ENCODE measurements at regions not wholly inside any gene's neighbourhood (a gene's known extent, or its start where the extent isn't known, plus 50 kb on each side); places are given as distances from the start of the nearest gene placed in this dataset.

- WGBS, 2 donors, result 84 to 96% methylated on average over 1 of the region's 1 CpG
- H3K9me3 ChIP-seq, result no peaks in the 10 kb centered on the region
- no peak overlapping the region for H3K4me3 ChIP-seq
- no peak overlapping the region for H3K27ac ChIP-seq
- H3K4me1 ChIP-seq, result no peaks in the 10 kb centered on the region
- intact Hi-C loops (cut with DNase I; ENCODE audit: low total_unique reads), result no loop called here
- H3K36me3 ChIP-seq (ENCODE audit: low read depth, missing control alignments), result no peaks in the 10 kb centered on the region
- TF ChIP-seq POLR2A (IDR thresholded peaks at IDR 0.05) (no peak), CTCF (IDR thresholded peaks at IDR 0.05) (no peak)
- no peak for DNase-seq
- H3K27me3 ChIP-seq, result no peaks in the 10 kb centered on the region
Measured at GRCh38 chr2:212923393-212923792, 228.0 kb downstream of the IKZF2 start.

DNA sequence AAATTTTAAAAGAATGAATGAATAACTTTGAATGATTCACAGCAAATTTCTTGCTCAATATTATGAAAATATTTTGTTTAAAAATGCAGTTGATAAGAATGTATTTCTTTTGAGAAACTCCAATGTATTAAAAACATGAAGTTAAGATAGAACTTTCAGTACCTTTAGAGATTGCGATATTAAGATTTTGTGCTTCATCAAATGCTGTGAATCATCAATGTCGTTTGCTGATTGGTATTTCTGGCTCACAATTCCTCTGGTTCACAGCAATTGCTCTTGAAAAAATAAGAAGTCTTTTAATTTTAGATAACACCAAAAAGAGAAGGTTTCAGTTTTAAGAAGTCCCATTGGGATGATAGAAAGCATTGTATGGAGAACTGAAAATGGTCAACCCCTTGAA, 228.7 kb downstream of the IKZF2 start:
- H3K36me3 ChIP-seq (ENCODE audit: low read depth, missing control alignments), result no peaks in the 10 kb centered on the region
- TF ChIP-seq POLR2A (IDR thresholded peaks at IDR 0.05), result no peak
- TF ChIP-seq CTCF (IDR thresholded peaks at IDR 0.05), result no peak
- H3K4me1 ChIP-seq, result no peaks in the 10 kb centered on the region
- intact Hi-C loops (cut with DNase I; ENCODE audit: low total_unique reads), result no loop called here
- no peak overlapping the region for H3K27ac ChIP-seq
- no peak overlapping the region for H3K4me3 ChIP-seq
- no peaks in the 10 kb centered on the region for H3K27me3 ChIP-seq
- no peak for DNase-seq
- WGBS, 2 donors, result 77 to 86% methylated on average over 2 of the region's 2 CpGs
- no peaks in the 10 kb centered on the region for H3K9me3 ChIP-seq

GRCh38 chr2:212921711-212922110, 229.7 kb downstream of the IKZF2 start:
- no peak overlapping the region for H3K27ac ChIP-seq
- intact Hi-C loops (cut with DNase I; ENCODE audit: low total_unique reads), result no loop called here
- no peak for DNase-seq
- no peaks in the 10 kb centered on the region for H3K4me1 ChIP-seq
- no peak overlapping the region for H3K4me3 ChIP-seq
- H3K9me3 ChIP-seq, result no peaks in the 10 kb centered on the region
- H3K27me3 ChIP-seq, result no peaks in the 10 kb centered on the region
- TF ChIP-seq POLR2A (IDR thresholded peaks at IDR 0.05) (no peak), CTCF (IDR thresholded peaks at IDR 0.05) (no peak)
- H3K36me3 ChIP-seq (ENCODE audit: low read depth, missing control alignments), result no peaks in the 10 kb centered on the region

DNA sequence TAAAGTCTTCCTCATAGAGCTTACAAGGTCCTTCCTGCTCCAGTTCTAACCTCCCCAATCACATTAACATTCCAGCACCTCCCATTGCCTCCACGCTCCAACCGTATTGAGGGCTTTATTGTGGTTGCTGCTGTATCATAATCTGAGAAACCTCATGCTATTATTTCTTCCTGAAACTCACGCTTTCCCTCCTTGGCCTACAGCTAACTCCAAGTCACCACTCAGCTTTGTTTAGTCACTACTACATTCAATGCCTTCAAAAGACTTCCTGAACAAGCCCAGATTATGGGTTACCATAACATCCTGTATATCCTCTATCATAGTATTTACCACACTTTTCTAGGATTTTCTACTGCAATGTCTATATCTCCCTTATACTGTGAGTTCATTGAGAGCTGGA, 230.4 kb downstream of the IKZF2 start:
- no peaks in the 10 kb centered on the region for H3K27me3 ChIP-seq
- 91 to 92% methylated on average over 3 of the region's 3 CpGs for WGBS, 2 donors
- H3K4me1 ChIP-seq, result no peaks in the 10 kb centered on the region
- intact Hi-C loops (cut with DNase I; ENCODE audit: low total_unique reads), result no loop called here
- no peak overlapping the region for H3K4me3 ChIP-seq
- TF ChIP-seq POLR2A (IDR thresholded peaks at IDR 0.05), result no peak
- no peak for TF ChIP-seq CTCF (IDR thresholded peaks at IDR 0.05)
- H3K9me3 ChIP-seq, result no peaks in the 10 kb centered on the region
- no peak overlapping the region for H3K27ac ChIP-seq
- DNase-seq, result no peak
- H3K36me3 ChIP-seq (ENCODE audit: low read depth, missing control alignments), result no peaks in the 10 kb centered on the region

DNA sequence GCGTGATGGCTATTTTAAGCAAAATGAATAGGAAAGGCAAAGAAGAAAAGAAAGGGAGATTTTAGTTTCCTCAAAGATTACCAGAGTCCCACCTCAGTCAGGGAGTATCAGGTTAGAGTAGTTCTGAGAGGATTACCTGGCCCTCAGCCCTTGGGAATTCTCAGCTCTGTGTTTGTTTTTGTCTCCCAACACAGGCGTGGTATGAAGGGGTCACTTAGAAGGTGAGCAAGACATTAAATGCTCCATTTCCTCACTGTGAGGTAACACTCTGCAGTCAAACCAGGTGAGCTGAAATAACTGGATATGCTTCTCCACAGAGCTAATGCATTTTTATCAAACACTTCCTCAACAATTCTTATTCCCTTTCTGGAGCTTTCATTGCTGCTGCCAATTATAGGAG, 232.2 kb downstream of the IKZF2 start:
- intact Hi-C loops (cut with DNase I; ENCODE audit: low total_unique reads), result no loop called here
- H3K36me3 ChIP-seq (ENCODE audit: low read depth, missing control alignments), result no peaks in the 10 kb centered on the region
- H3K27me3 ChIP-seq, result no peaks in the 10 kb centered on the region
- H3K4me3 ChIP-seq, result no peak overlapping the region
- no peaks in the 10 kb centered on the region for H3K4me1 ChIP-seq
- 83 to 92% methylated on average over 2 of the region's 2 CpGs for WGBS, 2 donors
- TF ChIP-seq CTCF (IDR thresholded peaks at IDR 0.05) (no peak), POLR2A (IDR thresholded peaks at IDR 0.05) (no peak)
- no peak for DNase-seq
- no peak overlapping the region for H3K27ac ChIP-seq
- no peaks in the 10 kb centered on the region for H3K9me3 ChIP-seq
